PC-9 (cell line): ENCODE measurements at regions not wholly inside any gene's neighbourhood (a gene's known extent, or its start where the extent isn't known, plus 50 kb on each side); places are given as distances from the start of the nearest gene placed in this dataset.

Experiments used
- BruUV-seq: library from RNA; stranded (reverse); fragments of 400-500 nt; replicated peaks from 2 replicates; lab custom pipeline; 2021; lab: Mats Ljungman, UMichigan
- CTCF ChIA-PET: fragments of 300-600 bp; sonication (Branson Sonifier 250); formaldehyde crosslinking; loops from one replicate; lab custom pipeline; 2022; ENCODE audit warnings: antibody characterized with exemption; lab: Charles Lee
- POLR2A ChIA-PET: fragments of 300-600 bp; sonication (Branson Sonifier 250); formaldehyde crosslinking; loops from one replicate; lab custom pipeline; 2022; ENCODE audit warnings: antibody characterized with exemption; ENCODE audit not compliant: unreplicated experiment; lab: Charles Lee
- DNase-seq, 2 experiments: peaks; one replicate each; pipeline versions ENCODE4 v3.0.0 to v3.0.0-alpha.2; 2015 to 2022; ENCODE audit warnings: mixed read lengths in 1 of 2
- H2AFZ ChIP-seq: fragments of 200-600 bp; sonication (generic); 2 replicates; pipeline ENCODE4 v1.8.1; 2017; ENCODE audit warnings: antibody characterized with exemption
- H3F3A ChIP-seq: fragments of 200-600 bp; sonication (generic); 2 replicates; pipeline ENCODE4 v1.8.1; 2017; ENCODE audit warnings: antibody characterized with exemption, mild to moderate bottlenecking, low read depth; ENCODE audit not compliant: insufficient read depth
- H3K27ac ChIP-seq: fragments of 200-600 bp; sonication (generic); 2 replicates; pipeline ENCODE4 v1.6.1; 2016; ENCODE audit warnings: mixed run types
- H3K27me3 ChIP-seq: fragments of 200-600 bp; sonication (generic); 2 replicates; pipeline ENCODE4 v1.6.1; 2016; ENCODE audit warnings: low read depth, mixed run types; ENCODE audit not compliant: insufficient read depth
- H3K36me3 ChIP-seq: fragments of 200-600 bp; sonication (generic); 2 replicates; pipeline ENCODE4 v1.6.1; 2016; ENCODE audit warnings: low read depth, mixed run types
- H3K4me1 ChIP-seq: fragments of 200-600 bp; sonication (generic); replicated peaks from 2 replicates; pipeline ENCODE4 v1.6.1; 2016; ENCODE audit warnings: mixed run types; ENCODE audit not compliant: insufficient read depth
- H3K4me2 ChIP-seq: fragments of 200-600 bp; sonication (generic); 2 replicates; pipeline ENCODE4 v1.6.1; 2017; ENCODE audit warnings: mixed run types
- H3K4me3 ChIP-seq: fragments of 200-600 bp; sonication (generic); 2 replicates; pipeline ENCODE4 v1.6.1; 2016; ENCODE audit warnings: mixed run types
- H3K79me2 ChIP-seq: fragments of 200-600 bp; sonication (generic); 2 replicates; pipeline ENCODE4 v1.6.1; 2017; ENCODE audit warnings: low read depth, mixed run types
- H3K9me2 ChIP-seq: fragments of 200-600 bp; sonication (generic); 2 replicates; pipeline ENCODE4 v1.8.1; 2017; ENCODE audit warnings: mild to moderate bottlenecking; ENCODE audit not compliant: insufficient read depth
- H3K9me3 ChIP-seq: fragments of 200-600 bp; sonication (generic); 2 replicates; pipeline ENCODE4 v1.8.1; 2016; ENCODE audit warnings: low read depth; ENCODE audit not compliant: insufficient read depth
- H4K20me1 ChIP-seq: fragments of 200-600 bp; sonication (generic); 2 replicates; pipeline ENCODE4 v1.8.1; 2017; ENCODE audit not compliant: insufficient read depth
- EZH2 ChIP-seq: fragments of 200-600 bp; sonication (generic); IDR thresholded peaks from 2 replicates; pipeline ENCODE4 v1.8.0; 2017; ENCODE audit warnings: antibody characterized with exemption, low read depth
- intact Hi-C: fragments of 100-400 bp; cut with micrococcal nuclease; formaldehyde crosslinking; loops from one replicate; pipeline ENCODE4 v1.10.0; 2022; ENCODE audit not compliant: unreplicated experiment
- TF ChIP-seq, protein P1 (sequence below): fragments of 200-600 bp; sonication (generic); conservative IDR thresholded peaks from 2 replicates; pipeline ENCODE4 v1.6.1; 2017; ENCODE audit warnings: mixed run types, antibody characterized with exemption, mild to moderate bottlenecking, moderate library complexity

DNA sequence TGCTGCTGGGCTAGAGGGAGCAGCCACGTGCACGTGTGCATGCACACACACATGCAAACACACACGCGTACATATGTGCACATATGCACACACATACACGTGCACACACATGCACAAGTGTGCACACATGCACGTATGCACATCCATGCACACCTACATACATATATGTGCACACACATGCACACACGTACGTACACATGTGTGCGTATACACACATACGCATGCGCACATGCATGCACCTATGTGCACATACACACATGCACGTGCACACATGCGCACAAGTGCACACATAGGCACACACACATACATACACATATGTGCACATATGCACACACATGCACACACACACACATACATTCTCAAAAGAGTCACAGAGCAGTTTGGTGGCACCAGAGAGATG lies 85.9 kb upstream of the SLC25A33 start:
- Histone ChIP-seq H2AFZ (no peak overlapping the region), H3K27me3 (no peaks in the 10 kb centered on the region), H3K9me3 (no peaks in the 10 kb centered on the region), H3K79me2 (no peaks in the 10 kb centered on the region), H3K4me3 (no peak overlapping the region), H3K27ac (no peak overlapping the region), H3K36me3 (no peaks in the 10 kb centered on the region), H3K4me1 (no peaks in the 10 kb centered on the region), H3K4me2 (no peak overlapping the region), H3K9me2 (no peaks in the 10 kb centered on the region), H3F3A (no peaks in the 10 kb centered on the region), H4K20me1 (no peaks in the 10 kb centered on the region)
- ChIA-PET POLR2A (no interaction called here), CTCF (no interaction called here)
- no peak for TF ChIP-seq EZH2
- TF ChIP-seq, protein P1, sequence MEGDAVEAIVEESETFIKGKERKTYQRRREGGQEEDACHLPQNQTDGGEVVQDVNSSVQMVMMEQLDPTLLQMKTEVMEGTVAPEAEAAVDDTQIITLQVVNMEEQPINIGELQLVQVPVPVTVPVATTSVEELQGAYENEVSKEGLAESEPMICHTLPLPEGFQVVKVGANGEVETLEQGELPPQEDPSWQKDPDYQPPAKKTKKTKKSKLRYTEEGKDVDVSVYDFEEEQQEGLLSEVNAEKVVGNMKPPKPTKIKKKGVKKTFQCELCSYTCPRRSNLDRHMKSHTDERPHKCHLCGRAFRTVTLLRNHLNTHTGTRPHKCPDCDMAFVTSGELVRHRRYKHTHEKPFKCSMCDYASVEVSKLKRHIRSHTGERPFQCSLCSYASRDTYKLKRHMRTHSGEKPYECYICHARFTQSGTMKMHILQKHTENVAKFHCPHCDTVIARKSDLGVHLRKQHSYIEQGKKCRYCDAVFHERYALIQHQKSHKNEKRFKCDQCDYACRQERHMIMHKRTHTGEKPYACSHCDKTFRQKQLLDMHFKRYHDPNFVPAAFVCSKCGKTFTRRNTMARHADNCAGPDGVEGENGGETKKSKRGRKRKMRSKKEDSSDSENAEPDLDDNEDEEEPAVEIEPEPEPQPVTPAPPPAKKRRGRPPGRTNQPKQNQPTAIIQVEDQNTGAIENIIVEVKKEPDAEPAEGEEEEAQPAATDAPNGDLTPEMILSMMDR, result no peak
- BruUV-seq, result no TSS peak
- DNase-seq, result no peak
- intact Hi-C loops, result loop anchor here (10.0 kb wide), 1 partner anchor 339 kb away; no protein-coding TSS in a partner anchor

DNA sequence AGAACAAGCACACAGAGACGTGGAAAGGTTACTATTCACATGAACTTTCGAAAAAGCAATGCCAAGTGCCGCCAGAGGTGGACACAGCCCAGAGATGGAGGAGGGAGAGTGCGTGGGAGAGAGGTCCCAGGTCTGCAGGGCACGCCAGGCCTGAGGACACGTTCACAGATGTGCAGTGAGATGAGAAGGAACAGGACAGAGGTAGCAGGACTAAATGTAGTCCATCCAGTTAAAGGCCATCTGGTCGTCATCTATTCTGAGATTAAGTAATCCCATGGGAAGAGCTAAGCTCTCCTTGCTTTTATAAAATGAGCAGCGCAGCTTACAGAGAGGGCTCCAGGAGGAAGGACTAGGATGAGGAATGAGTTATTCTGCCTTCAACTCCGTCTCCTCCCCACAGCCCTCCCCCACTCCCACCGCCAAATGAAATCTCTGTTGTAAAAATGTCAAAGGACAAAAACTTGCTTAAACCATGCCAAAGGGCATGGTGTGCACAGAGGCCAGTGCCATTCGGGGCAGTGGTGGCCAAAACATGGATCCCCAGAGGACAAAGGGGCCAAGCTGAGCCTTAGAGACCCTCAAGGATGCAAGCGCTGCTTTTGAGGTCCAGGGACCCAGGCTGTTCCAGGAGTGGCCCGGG lies 85.4 kb upstream of the SLC25A33 start:
- BruUV-seq, result no TSS peak
- no peak for TF ChIP-seq EZH2
- TF ChIP-seq, protein P1, result no peak
- Histone ChIP-seq H3K4me3 (no peak overlapping the region), H3K9me2 (no peaks in the 10 kb centered on the region), H3K27me3 (no peaks in the 10 kb centered on the region), H4K20me1 (no peaks in the 10 kb centered on the region), H3K36me3 (no peaks in the 10 kb centered on the region), H3K4me2 (no peak overlapping the region), H2AFZ (no peak overlapping the region), H3F3A (no peaks in the 10 kb centered on the region), H3K27ac (no peak overlapping the region), H3K9me3 (no peaks in the 10 kb centered on the region), H3K4me1 (no peaks in the 10 kb centered on the region), H3K79me2 (no peaks in the 10 kb centered on the region)
- ChIA-PET POLR2A (no interaction called here), CTCF (no interaction called here)
- no peak for DNase-seq
- intact Hi-C loops, result loop anchor here (10.0 kb wide), 1 partner anchor 339 kb away; no protein-coding TSS in a partner anchor

DNA sequence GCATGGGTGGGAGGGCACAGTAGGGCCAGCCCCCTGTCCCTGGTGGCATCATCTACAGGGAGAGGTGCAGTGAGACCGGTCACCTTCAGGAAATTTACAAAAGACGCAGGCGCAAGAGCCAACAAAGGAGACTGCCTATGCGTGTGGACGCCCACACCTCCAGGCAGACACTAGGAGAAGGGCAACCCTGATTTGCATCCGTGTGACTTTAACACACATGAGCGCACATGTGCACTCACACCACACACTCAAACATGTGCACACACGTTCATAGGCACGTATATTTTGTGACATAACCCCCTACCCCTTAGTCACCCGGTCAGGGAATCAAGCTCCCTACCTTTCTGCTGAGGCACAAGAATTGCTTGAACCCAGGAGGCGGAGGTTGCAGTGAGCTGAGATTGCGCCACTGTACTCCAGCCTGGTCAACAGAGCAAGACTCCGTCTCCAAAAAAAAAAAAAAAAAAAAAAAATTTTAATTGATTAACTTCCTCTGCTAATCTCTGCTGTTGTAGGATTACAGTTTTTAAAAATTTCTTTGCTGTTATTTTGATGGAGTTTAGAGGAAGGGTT lies 84.7 kb upstream of the SLC25A33 start:
- no peaks in the 10 kb centered on the region for H3K27me3 ChIP-seq
- POLR2A ChIA-PET, result no interaction called here
- BruUV-seq, result no TSS peak
- H3K36me3 ChIP-seq, result no peaks in the 10 kb centered on the region
- H3K9me3 ChIP-seq, result no peaks in the 10 kb centered on the region
- no peaks in the 10 kb centered on the region; the same call in 1 of the 2 replicates for H3K4me1 ChIP-seq
- intact Hi-C loops, result loop anchor here (1.0 to 10.0 kb wide), 2 partner anchors 165 to 340 kb away; no protein-coding TSS in a partner anchor
- no peaks in the 10 kb centered on the region for H3F3A ChIP-seq
- TF ChIP-seq EZH2, result no peak
- TF ChIP-seq, protein P1, result no peak
- no peak overlapping the region for H3K27ac ChIP-seq
- no peak overlapping the region for H3K4me2 ChIP-seq
- H2AFZ ChIP-seq, result no peak overlapping the region
- CTCF ChIA-PET, result interaction anchor here (0.7 kb wide), 1 partner anchor 325 kb away, joined by 3 read pairs; no protein-coding TSS in a partner anchor
- DNase-seq, result no peak
- no peaks in the 10 kb centered on the region for H4K20me1 ChIP-seq
- H3K4me3 ChIP-seq, result no peak overlapping the region
- H3K79me2 ChIP-seq, result no peaks in the 10 kb centered on the region
- no peaks in the 10 kb centered on the region for H3K9me2 ChIP-seq
